22Rv1 (cell line): ENCODE measurements at regions not wholly inside any gene's neighbourhood (a gene's known extent, or its start where the extent isn't known, plus 50 kb on each side); places are given as distances from the start of the nearest gene placed in this dataset.

ENCODE experiments used
- CTCF ChIP-seq: fragments of 450-650 bp; IDR thresholded peaks from 2 replicates; pipeline ENCODE4 v1.5.1; 2017; ENCODE audit warnings: mild to moderate bottlenecking
- ZFX ChIP-seq: fragments of 450-650 bp; IDR thresholded peaks from 2 replicates; pipeline ENCODE4 v1.6.1; 2017; ENCODE audit warnings: antibody characterized with exemption, borderline replicate concordance

- TF ChIP-seq CTCF (no peak), ZFX (no peak)
These were observed 638.9 kb downstream of the MID1IP1 start for GRCh38 chrX:39439906-39440798.
